DMS79 (cell line): ENCODE measurements at regions not wholly inside any gene's neighbourhood (a gene's known extent, or its start where the extent isn't known, plus 50 kb on each side); places are given as distances from the start of the nearest gene placed in this dataset.
A peak's percentile ranks its signal among the peaks of the same experiment; 100 is the strongest.

ENCODE experiments used
- DNase-seq: peaks from one replicate; lab custom pipeline; 2025; lab: John Stamatoyannopoulos, UW

- DNase-seq = no peak
Measured at GRCh38 chr14:61191733-61192132, 89.4 kb downstream of the TMEM30B start.

- DNase-seq = no peak
Measured at GRCh38 chr14:61190341-61190740, 90.8 kb downstream of the TMEM30B start.

GRCh38 chr14:61188978-61189808, 91.9 kb downstream of the TMEM30B start:
- DNase-seq = no peak

- DNase-seq = no peak
Measured at GRCh38 chr14:61188196-61188595, 92.9 kb downstream of the TMEM30B start.

GRCh38 chr14:61187196-61187905, 93.8 kb downstream of the TMEM30B start:
- no peak for DNase-seq

GRCh38 chr14:61186341-61187195, 94.6 kb downstream of the TMEM30B start:
- DNase-seq = no peak

GRCh38 chr14:61185534-61185933, 95.6 kb downstream of the TMEM30B start:
- no peak for DNase-seq

GRCh38 chr14:61184112-61184511, 97.0 kb downstream of the TMEM30B start:
- no peak for DNase-seq

GRCh38 chr14:61183196-61183885, 97.8 kb downstream of the TMEM30B start:
- no peak for DNase-seq

GRCh38 chr14:61179796-61180398, 101.2 kb downstream of the TMEM30B start:
- no peak for DNase-seq

- no peak for DNase-seq
Measured at GRCh38 chr14:61179061-61179690, 102.0 kb downstream of the TMEM30B start.

- no peak for DNase-seq
Measured at GRCh38 chr14:61178226-61179060, 102.7 kb downstream of the TMEM30B start.

- peak; percentile 13 for DNase-seq
Measured at GRCh38 chr14:61177279-61178225, 103.6 kb downstream of the TMEM30B start.

GRCh38 chr14:61176686-61177085, 104.5 kb downstream of the TMEM30B start:
- no peak for DNase-seq

- DNase-seq = no peak
Measured at GRCh38 chr14:61174987-61175386, 106.2 kb downstream of the TMEM30B start.

- DNase-seq = no peak
Measured at GRCh38 chr14:61174441-61174891, 106.7 kb downstream of the TMEM30B start.

GRCh38 chr14:61171727-61172126, 109.4 kb downstream of the TMEM30B start:
- no peak for DNase-seq

GRCh38 chr14:61168141-61168540, 113.0 kb downstream of the TMEM30B start:
- no peak for DNase-seq

- no peak for DNase-seq
Measured at GRCh38 chr14:61167642-61168041, 113.5 kb downstream of the TMEM30B start.
